ENCODE measurements at regions not wholly inside any gene's neighbourhood (a gene's known extent, or its start where the extent isn't known, plus 50 kb on each side); places are given as distances from the start of the nearest gene placed in this dataset.

DNA sequence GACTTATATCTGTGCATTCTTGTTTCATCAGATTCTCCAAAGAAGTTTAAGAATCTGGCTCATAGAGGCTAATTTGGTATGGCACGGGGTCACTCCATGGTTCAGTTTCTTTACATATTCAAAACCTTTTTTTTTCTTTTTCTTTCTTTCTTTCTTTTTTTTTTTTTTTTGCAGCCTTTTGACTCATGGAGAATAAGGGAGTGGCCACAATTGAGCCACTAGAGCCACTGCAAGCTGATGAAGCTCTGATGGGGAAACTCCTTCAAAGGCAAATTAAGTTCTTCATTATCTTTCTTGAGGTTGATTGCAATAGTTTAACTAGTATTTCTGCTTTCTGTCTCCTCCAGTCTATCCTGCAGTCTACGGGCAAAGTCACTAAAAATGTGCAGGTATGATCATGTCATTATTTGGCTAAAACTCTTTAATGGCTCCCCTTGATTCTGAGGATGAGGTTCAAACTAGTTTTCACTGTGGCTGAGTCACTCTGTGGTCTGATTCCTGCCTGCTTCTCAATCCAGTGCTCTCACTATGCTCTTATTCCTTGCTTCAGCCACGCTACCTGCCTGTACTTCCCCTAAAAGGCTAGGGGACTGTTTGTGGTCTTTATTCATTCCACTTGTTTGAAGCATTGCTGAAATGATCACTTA, 93.5 kb upstream of the RIOK2 start:
- TF ChIP-seq, protein P1, sequence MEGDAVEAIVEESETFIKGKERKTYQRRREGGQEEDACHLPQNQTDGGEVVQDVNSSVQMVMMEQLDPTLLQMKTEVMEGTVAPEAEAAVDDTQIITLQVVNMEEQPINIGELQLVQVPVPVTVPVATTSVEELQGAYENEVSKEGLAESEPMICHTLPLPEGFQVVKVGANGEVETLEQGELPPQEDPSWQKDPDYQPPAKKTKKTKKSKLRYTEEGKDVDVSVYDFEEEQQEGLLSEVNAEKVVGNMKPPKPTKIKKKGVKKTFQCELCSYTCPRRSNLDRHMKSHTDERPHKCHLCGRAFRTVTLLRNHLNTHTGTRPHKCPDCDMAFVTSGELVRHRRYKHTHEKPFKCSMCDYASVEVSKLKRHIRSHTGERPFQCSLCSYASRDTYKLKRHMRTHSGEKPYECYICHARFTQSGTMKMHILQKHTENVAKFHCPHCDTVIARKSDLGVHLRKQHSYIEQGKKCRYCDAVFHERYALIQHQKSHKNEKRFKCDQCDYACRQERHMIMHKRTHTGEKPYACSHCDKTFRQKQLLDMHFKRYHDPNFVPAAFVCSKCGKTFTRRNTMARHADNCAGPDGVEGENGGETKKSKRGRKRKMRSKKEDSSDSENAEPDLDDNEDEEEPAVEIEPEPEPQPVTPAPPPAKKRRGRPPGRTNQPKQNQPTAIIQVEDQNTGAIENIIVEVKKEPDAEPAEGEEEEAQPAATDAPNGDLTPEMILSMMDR (IDR thresholded peaks at IDR 0.05) = no peak
- TF ChIP-seq POLR2AphosphoS5 (IDR thresholded peaks at IDR 0.05) = no peak
- no peak for TF ChIP-seq EP300 (IDR thresholded peaks at IDR 0.05)
- no peak for TF ChIP-seq POLR2A (IDR thresholded peaks at IDR 0.05; ENCODE audit: low read depth)
